DMS 273 treated with DMSO at 0.1 percent for 48 hours (cell line): ENCODE measurements at regions not wholly inside any gene's neighbourhood (a gene's known extent, or its start where the extent isn't known, plus 50 kb on each side); places are given as distances from the start of the nearest gene placed in this dataset.
"Not testable (repeated sequence)": the region's sequence is repeated elsewhere in the genome, so short reads cannot be mapped to it uniquely, and the experiment has no call there.

Experiments
- DNase-seq: peaks from one replicate; lab custom pipeline; 2025; lab: John Stamatoyannopoulos, UW

DNA sequence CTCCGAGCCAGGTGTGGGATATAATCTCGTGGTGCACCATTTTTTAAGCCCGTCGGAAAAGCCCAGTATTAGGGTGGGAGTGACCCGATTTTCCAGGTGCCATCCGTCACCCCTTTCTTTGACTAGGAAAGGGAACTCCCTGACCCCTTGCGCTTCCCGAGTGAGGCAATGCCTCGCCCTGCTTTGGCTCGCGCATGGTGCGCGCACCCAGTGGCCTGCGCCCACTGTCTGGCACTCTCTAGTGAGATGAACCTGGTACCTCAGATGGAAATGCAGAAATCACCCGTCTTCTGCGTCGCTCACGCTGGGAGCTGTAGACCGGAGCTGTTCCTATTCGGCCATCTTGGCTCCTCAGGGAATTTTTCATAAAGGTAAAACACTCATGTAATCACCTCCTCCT lies 63.9 kb downstream of the RWDD3 start:
- DNase-seq, result not testable (repeated sequence)

DNA sequence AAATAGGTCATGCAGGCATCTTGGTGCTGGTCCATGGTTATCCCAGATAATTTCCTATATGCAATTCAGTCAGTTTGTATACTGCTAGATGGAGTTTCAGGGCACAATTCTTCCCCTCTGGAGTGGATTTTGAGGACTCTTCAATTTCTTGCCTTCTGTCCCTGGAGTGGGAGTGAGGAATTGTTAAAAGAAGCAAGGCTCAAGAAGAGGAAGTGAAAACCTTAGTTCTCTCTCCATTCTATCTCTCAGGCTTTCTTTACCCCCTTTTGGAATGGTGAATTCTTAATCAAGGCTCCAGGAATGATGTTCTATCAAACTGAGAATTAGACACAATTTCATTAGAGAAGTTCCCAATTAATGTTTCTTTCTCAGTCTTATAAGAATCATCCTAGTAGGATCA lies 67.1 kb downstream of the RWDD3 start:
- no peak for DNase-seq

DNA sequence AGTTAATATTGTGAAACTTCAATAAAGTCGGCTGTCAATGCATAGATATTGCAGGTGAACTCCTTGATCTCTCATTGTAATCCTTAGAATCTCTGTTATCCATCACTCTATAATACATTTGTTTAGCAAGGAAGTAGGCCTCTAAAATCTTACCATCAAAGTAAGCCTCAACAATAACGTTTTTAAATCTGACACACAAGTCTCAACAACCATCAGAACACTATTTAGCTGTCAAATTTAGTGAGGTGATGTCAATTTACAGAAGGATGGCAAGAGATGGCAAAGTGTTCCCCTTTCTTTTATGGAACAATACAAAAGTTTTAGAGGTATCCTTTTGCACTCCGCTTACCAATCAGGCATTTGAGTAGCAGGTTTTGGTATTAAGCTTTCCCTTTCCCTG lies 67.6 kb downstream of the RWDD3 start:
- no peak for DNase-seq

DNA sequence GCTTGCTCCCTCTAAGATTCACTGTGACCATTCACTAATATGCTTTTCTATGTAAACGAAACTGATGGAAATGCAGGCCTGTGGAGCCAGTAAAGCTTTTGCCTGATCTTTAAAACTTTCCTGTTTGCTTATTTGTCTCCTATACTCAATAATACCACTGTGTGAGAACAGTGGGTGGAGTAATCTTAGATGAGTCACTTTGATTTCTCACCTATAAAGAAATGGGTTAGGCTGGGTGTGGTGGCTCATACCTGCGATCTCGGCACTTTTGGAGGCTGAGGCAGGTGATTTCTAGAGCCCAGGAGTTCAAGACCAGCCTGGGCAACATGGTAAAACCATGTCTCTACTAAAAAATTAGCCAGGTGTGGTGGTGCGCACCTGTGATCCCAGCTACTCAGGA lies 70.8 kb downstream of the RWDD3 start:
- no peak for DNase-seq

DNA sequence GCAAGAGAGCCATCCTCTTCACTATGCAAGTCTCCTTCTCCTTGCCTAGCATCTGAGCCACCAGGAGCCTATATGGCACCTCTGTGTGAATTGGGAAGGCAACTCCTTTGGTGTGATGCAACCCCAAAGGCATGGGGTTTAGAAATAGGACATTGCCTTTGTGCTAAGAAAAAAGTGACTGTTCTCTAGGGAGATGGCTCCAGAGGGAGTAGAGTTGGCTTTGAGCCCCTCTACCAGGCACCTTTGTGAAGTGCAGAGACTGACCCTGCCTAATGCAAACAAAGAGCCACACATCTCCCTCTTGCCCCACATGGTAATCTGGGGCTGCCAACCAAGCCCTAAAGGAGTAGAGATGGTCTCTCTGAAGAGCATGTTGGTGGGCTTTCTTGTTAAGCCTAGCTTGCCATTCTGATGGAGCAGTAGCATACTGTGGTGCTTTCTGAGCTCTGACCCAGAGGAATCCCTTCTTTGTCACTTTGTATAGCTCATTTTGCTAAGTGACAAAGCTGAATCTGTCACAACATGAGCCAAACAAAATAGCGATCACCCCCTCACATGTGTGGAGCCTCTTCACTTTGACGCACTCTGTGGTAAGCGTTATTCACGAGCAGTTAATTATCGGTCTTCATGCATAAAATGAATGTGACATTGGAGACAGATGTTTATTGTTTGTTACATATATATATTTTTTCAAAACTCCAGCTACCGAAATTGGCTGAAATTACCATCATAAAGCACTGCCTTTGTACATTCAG lies 74.4 kb downstream of the RWDD3 start:
- no peak for DNase-seq

DNA sequence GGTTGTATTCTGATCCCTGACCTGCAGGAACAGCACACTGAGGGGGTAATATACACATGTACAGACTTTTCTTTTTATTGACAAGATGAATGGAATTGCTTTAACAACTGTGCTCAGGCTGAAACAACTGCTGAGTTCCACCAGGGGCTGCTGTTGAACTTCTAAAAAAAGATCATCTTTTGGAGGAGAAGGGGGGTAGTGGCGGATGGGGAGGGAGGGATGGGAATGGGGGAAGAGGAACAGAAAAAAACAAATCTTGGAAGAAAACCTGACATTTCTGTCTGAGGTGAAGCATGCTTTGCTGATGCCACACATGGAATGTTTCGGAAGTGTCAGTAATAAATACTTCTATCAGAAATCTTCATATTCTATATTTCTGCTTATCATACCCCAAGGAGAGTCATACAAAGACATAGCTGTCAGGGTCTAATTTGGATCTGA lies 75.0 kb downstream of the RWDD3 start:
- peak; percentile 36 for DNase-seq

DNA sequence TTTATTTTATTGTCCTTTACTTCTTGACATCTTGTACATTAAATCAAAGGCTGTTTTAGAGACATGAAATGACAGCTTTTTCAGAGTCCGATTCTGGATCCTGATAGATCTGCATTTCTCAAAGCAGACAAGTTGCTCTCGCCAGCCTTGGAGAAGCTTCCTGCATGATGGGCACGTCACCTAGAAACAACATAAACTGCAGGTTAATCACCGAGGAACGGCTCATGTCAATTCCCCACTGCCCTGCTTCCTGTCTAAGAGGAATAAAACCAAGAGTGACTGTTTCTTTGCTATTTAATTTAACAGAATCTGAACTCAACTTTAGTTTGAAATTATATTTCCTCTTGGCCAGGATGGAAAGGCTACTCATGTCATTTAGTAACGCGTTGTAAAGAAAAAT lies 77.0 kb downstream of the RWDD3 start:
- DNase-seq, result no peak

DNA sequence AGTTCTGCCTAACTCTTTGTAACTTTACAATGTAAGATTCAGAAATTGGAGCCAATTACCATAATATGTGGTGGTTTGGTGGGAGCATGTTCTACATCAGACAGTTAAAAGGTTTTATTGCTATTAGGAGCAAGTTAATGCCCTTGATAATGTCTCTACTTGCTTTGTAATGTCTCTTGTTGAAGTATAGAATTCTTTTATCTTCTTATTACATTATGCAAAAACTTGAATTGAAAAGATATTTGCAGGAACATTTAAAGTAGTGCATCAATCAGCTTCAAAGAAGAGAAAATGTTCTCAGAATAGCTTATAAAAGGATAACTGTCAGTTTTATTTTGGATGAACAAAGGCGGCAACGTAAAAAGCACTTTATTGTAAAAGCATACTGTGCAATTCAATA lies 77.8 kb downstream of the RWDD3 start:
- DNase-seq, result no peak

DNA sequence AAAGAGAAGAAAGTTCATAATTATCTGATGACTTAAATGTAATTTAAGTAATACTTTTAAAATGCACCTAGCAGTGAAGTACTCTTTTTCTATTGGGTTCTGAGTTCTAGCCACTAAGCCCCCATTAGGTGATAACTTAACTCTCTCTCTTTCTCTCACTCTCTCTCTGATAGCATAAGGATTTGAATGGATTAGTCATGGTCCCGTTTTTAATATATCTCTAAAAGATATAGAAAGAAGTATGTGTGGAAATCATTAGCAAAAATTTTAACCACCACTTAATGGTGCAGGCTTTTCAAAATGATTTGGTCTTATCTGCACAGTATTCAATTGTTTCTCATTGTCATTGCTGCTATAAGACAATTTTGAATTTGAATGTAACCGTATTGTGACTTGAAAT lies 78.2 kb downstream of the RWDD3 start:
- DNase-seq, result no peak

DNA sequence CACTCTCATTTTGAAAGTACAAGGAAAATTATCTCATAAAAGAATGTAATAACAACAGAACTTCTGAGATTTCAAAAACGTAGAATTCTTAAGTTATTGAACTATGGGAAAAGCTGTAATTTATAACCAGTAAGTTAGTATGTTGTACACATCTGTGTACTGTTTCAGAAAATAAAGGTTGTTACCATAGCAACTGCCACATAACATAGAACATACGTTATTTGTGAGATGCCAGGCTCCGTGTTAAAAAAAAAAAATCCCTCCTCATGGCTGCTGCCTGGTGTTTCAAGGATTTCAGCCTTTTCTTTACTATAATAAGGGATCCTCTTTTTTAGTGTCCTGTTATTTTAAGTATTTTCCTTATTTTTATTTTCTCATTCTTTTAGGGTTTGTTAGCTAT lies 79.5 kb downstream of the RWDD3 start:
- no peak for DNase-seq

DNA sequence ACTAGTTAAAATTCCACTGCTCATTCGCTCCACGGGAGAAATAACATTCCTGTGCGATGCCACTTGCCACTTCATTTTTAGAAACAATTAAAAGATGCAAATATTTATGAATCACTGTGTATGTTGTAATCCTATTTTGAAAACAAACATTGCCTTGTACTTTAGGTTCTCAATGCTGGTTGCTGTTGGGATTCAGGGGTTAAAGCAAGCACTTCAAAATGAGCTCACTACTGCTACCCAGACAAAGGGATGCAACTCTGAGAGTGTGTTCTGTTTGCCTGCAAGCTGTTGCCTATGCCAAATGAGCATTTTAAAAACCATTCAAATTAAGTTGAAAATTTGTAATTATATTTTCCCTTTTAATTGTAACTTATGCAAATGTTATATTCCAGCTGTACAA lies 87.5 kb downstream of the RWDD3 start:
- no peak for DNase-seq

DNA sequence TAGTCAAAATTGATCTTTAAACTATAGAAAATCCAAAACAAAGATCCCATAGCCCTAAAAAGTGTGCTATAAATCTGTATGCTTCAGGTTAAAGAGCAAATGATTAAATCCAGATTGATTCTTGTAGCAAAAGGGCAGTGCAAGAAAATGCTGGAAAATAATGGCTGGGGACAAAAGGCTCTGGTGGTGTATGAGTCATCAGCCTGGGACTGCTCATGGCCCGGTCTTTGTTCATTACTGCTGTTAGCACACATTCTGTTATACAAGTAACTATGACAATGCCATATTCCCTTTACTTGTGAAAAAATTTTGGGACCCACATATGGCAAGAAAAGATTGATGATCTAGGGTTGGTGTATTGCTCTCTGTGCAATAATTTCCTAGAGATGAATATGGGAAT lies 89.1 kb downstream of the RWDD3 start:
- no peak for DNase-seq

DNA sequence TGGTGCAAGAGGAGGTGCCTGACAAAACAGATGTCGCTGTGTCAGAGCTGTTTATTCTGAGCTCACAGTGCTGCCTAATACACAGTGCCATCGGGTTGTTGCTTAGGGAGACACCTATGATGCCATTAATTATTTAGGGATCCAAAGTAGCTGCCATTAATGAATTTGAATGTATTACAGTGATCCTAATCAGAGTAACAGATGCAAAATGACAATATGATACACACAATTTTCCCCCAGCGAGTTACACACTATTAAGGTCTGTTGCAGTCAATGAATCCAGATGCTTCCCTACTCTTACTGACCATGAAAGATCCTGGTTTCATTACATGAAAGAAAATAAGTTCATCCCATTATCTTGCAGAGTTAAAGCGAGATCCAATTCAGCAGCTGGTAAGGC lies 91.3 kb downstream of the RWDD3 start:
- peak; percentile 6 for DNase-seq

DNA sequence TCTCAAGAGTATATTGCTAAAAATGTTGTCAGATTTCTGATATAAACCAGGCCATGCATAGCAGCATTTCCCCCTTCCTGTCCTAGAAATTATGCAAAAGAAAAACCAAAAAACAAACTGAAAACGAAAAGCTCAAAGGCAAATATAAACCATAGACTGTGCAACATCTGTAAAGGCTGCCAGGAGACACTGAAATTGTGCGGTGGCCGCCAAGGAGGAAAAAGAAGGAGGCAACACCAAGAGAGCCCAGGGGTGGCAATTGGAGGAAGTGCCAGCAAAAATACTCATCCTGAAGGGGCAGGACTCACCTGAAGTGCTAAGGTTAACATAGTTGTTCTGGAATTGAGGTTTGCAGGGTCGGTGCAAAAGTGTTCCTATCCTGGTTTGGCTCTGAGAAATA lies 92.0 kb downstream of the RWDD3 start:
- DNase-seq, result no peak

DNA sequence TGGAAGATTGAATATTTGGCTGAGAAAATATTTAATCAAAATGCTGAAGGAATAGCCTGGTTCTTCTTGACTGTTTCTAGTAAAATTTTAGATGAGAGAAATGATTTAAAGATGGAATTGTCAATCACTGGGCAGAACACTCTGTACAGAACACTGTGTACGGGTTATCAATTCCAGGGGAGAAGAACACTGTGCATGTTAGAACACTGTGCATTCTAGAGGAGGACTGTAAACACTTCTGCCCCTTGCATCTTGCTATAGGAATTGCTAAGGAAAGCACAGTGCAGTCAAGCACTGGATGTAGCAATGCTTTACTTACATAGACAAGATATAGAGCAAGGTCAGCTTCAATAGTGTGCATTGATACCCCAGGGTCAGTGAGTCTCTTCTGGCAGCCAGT lies 98.7 kb downstream of the RWDD3 start:
- no peak for DNase-seq

DNA sequence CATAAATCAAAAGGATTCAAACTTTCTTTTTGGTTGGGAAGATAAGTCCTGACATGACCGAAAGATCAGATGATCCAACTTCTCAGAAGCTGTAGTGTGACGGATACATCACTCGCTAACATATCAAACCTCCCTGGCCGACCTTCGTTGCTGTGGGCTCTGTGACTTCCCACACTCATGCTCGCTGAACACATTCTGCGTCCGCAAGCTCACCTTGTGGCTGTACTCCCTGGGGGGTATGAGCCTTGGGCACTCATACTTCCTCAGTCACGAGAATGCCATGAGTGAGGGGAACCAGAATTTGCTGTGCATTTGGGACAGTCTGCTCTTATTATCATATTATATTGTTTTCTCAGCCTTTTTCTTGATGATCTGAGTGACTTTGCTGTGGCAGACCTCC lies 105.4 kb downstream of the RWDD3 start:
- no peak for DNase-seq

DNA sequence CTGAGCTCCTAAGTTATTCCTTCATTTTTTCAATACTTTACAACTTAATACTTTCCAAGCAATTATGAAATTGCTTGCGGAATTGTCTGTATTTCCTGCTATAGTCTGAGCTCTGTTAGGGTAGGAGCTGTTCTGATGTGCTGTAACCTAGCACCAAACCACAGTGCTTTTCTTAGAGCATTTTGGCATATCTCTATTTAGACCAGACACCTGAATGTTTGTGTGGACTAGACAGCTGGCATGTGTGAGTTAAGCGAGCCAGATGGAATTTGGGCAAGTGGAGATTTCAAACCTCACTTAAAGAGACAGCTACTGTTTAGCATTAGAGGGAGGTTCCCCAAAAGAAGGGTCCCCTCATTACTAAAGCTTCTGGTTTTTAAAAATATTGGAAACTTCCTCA lies 106.1 kb downstream of the RWDD3 start:
- peak; percentile 53 for DNase-seq

DNA sequence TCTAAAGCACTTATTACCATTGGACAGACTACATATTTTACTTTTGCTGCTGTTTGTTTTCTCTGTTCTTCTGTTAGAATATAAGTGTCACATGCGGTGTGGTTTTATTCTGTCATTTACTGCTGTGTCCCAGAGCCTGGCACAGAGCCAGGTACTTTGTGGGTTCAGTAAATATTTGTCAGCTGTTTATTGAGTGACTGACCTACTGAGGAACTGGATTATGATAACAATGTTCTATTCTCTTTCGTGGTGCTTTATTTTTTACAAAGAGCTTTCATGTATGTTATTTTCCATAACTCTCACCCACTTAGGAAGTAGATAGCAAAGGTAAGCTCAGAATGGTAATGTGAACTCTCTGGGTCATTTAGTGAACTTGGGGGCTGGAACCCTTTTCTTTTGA lies 118.8 kb downstream of the RWDD3 start:
- DNase-seq, result no peak

DNA sequence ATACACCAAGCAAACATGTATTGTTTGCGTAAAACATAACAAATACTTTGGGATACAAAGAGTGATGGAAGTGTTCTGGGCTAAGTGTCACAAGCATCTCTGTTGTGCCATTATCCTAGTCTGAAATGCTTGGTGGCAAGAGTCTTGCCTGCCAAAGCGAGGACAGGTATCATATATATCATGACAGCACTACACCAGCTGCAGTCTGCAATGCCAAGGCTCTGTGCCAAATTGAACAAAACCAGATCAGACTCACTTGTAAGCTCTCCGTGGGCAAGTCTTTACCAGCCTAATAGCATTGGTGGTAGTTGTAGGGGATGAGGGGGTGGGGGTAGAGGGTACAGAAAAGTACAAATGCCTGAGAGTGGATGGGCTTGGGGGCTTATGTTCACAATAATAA lies 119.2 kb downstream of the RWDD3 start:
- peak; percentile 3 for DNase-seq

DNA sequence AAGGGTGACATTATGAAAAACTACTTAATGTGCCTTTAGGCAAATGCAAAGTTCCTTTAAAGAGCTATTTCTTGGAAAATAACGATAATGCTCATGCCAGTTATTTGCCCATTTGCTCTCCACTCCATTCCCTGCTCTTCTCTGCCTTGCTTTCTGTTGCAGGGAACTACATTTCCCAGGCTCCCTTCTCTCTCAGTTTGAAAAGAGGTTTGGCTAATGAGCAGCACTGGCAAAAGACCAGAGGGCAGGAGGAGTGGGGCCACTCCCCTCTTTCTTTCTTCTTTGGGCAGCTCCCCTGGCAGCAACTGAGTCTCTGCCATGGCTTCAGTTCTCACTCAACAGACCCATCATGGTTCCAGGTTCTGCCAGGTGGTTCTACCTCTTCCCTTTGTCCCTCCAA lies 130.5 kb downstream of the RWDD3 start:
- DNase-seq, result no peak

DNA sequence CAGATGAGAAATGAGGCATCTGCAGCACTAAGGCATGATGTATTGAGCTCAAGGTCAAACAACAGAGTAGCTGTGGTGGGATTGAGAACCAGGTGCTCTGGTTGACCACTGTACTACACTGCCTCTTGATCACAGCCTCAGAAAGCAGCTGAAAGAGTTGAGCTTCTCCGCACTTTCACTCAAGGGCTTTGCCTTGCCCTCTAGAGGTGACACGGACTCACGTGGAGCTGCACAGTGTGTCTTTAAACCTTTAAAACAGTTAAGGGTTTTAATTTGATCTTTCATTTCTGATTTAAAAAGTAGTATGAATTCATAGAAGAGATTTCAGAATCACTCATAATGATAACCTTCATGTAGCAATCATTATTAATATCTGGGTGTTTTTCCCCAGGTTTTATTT lies 132.5 kb downstream of the RWDD3 start:
- no peak for DNase-seq

DNA sequence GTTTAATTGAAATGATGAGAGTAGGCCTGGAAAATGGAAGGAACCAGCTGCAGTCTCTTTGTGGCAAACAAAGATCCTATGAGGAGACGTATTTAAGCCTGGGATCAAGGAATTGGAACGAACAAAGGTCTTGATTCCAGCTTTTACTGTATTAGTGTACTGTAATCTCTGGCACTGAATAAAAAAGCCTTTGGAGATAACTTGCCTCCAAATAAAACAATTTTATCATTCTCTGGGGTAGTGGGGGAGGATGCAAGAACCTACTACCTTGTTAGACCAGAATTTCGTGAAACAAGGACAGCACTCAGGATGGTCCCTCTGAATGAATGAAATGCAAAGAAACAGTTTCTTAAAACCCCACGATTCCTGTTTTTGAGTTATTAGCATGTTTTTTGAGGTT lies 134.2 kb downstream of the RWDD3 start:
- DNase-seq, result no peak

DNA sequence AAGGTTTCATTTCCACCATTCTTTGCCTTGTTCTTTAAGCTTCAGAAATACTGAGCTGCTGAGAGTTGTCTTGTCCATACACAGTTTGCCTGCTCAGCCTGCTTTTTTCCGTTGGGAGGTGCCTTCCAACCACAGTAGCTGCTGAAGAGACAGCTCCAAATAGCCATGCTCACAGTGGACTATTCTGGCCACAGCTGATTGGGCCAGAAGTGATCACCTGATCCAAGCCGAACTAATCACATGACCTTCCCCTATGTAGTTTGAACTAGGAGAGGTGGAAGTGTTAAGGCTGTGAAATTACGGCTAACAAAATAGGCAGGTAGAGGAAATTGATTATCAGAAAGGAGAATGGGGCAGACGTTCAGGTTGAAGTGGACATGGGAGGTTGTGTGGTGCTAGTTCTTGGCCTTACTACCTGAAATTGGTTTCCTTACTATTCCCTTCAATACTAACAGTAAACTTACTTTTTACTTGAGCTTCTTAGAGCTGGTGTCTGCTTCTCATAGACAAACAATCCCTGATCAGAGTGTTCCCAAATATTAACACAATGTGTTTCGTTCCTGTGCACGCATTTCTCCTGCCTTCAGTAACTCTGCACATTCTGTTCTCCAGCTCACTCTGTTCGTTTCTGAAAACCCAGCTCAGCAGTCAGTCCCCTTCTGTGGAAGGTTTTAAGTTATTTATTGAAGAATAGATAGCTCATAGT lies 136.1 kb downstream of the RWDD3 start:
- no peak for DNase-seq
